Endothelial cell of umbilical vein (primary cell): ENCODE measurements at regions not wholly inside any gene's neighbourhood (a gene's known extent, or its start where the extent isn't known, plus 50 kb on each side); places are given as distances from the start of the nearest gene placed in this dataset.

ENCODE experiments used
- BruUV-seq: library from RNA; stranded (reverse); fragments of 400-500 nt; replicated peaks from 2 replicates; lab custom pipeline; 2021; lab: Mats Ljungman, UMichigan
- CTCF ChIA-PET: fragments of 300-600, 350-600 bp; sonication (Branson Sonifier 250); formaldehyde crosslinking; loops from one replicate; lab custom pipeline; 2021; ENCODE audit warnings: antibody characterized with exemption, inconsistent platforms; lab: Charles Lee
- POLR2A ChIA-PET: fragments of 300-600, 350-600 bp; sonication (Branson Sonifier 250); formaldehyde crosslinking; loops from one replicate; lab custom pipeline; 2021; ENCODE audit warnings: antibody characterized with exemption, inconsistent platforms; lab: Charles Lee
- DNase-seq: peaks from one replicate; pipeline ENCODE4 v3.0.0-alpha.2; 2011; ENCODE audit warnings: low read depth, low spot score
- FAIRE-seq: peaks from 2 replicates; lab custom pipeline; 2011; peaks lifted over from hg19 to GRCh38; lab: Jason Lieb, UNC
- H2AFZ ChIP-seq: 2 replicates; pipeline ENCODE4 v1.6.0; 2012; ENCODE audit warnings: low read depth, low read length, control low read depth, inconsistent platforms
- H3K27ac ChIP-seq: 2 replicates; pipeline ENCODE4 v1.5.1; 2011; ENCODE audit warnings: low read depth, mild to moderate bottlenecking, control low read depth, low read length, moderate library complexity; ENCODE audit not compliant: insufficient read depth
- H3K27me3 ChIP-seq, 2 experiments: 2 replicates each; pipeline versions ENCODE4 v1.6.0 to v1.6.1; 2011; ENCODE audit warnings: low read length in 2 of 2, mixed read lengths in 1 of 2; ENCODE audit not compliant: control insufficient read depth in 2 of 2, insufficient read depth in 2 of 2
- H3K36me3 ChIP-seq, 2 experiments: 2 replicates in 1 of 2; 3 replicates in 1 of 2; pipeline ENCODE4 v1.5.1; 2011; ENCODE audit warnings: low read length in 2 of 2, mild to moderate bottlenecking in 1 of 2, moderate library complexity in 1 of 2; ENCODE audit not compliant: control insufficient read depth in 2 of 2, insufficient read depth in 2 of 2; ENCODE audit errors: extremely low read depth in 1 of 2
- H3K4me1 ChIP-seq: 3 replicates; pipeline ENCODE4 v1.5.1; 2011; ENCODE audit warnings: mild to moderate bottlenecking, low read length; ENCODE audit not compliant: control insufficient read depth, insufficient read depth; ENCODE audit errors: extremely low read depth
- H3K4me2 ChIP-seq: 2 replicates; pipeline ENCODE4 v1.6.1; 2011; ENCODE audit warnings: low read length, control low read depth, mixed read lengths; ENCODE audit not compliant: insufficient read depth
- H3K4me3 ChIP-seq, 3 experiments: fragments of 200-600 bp in 1 of 3; sonication (generic), shearing (Covaris generic) in 1 of 3; replicated peaks in 1 of 3; 2 replicates each; pipeline ENCODE4 v1.5.1; 2011 to 2016; ENCODE audit warnings: control low read depth in 3 of 3, low read length in 3 of 3, mild to moderate bottlenecking in 2 of 3, inconsistent platforms in 1 of 3, low read depth in 1 of 3, moderate library complexity in 1 of 3; ENCODE audit not compliant: insufficient read depth in 1 of 3
- H3K79me2 ChIP-seq: 2 replicates; pipeline ENCODE4 v1.6.0; 2012; ENCODE audit warnings: low read length, inconsistent platforms; ENCODE audit not compliant: control insufficient read depth, insufficient read depth
- H3K9ac ChIP-seq: replicated peaks from 2 replicates; pipeline ENCODE3; 2011; ENCODE audit warnings: low read length, control low read depth; ENCODE audit not compliant: insufficient read depth; ENCODE audit errors: extremely low read depth
- H3K9me1 ChIP-seq: replicated peaks from 3 replicates; pipeline ENCODE4 v1.6.0; 2011; ENCODE audit warnings: mild to moderate bottlenecking, low read length; ENCODE audit not compliant: control insufficient read depth, insufficient read depth; ENCODE audit errors: extremely low read depth
- H3K9me3 ChIP-seq: replicated peaks from 2 replicates; pipeline ENCODE4 v1.5.1; 2012; ENCODE audit warnings: low read length, inconsistent platforms; ENCODE audit not compliant: control insufficient read depth, insufficient read depth
- H4K20me1 ChIP-seq: replicated peaks from 2 replicates; pipeline ENCODE3; 2011; ENCODE audit warnings: mild to moderate bottlenecking, low read length; ENCODE audit not compliant: control insufficient read depth, insufficient read depth; ENCODE audit errors: extremely low read depth
- CTCF ChIP-seq, 2 donors: IDR thresholded peaks; 1 replicate in 1 of 2; 2 replicates in 1 of 2; pipeline ENCODE4 v1.5.1; 2011; ENCODE audit warnings: low read length in 2 of 2, mild to moderate bottlenecking in 2 of 2, moderate library complexity in 2 of 2, control low read depth in 1 of 2, inconsistent platforms in 1 of 2, low read depth in 1 of 2; ENCODE audit not compliant: insufficient read depth in 1 of 2; ENCODE audit errors: extremely low read depth in 1 of 2
- EZH2 ChIP-seq: IDR thresholded peaks from 2 replicates; pipeline ENCODE4 v1.6.1; 2012; ENCODE audit warnings: borderline replicate concordance, low read depth, mild to moderate bottlenecking, moderate library complexity, low read length, inconsistent platforms; ENCODE audit not compliant: severe bottlenecking
- FOS ChIP-seq: IDR thresholded peaks from 2 replicates; pipeline ENCODE4 v1.6.1; 2011; ENCODE audit warnings: mild to moderate bottlenecking, low read length, moderate library complexity, borderline replicate concordance; ENCODE audit not compliant: insufficient read depth
- GATA2 ChIP-seq: IDR thresholded peaks from 2 replicates; pipeline ENCODE4 v1.7.0; 2011; ENCODE audit warnings: low read depth, mild to moderate bottlenecking, moderate library complexity, mixed read lengths, low read length; ENCODE audit not compliant: insufficient read length, insufficient read depth
- JUN ChIP-seq: IDR thresholded peaks from 2 replicates; pipeline ENCODE4 v1.6.1; 2011; ENCODE audit warnings: borderline replicate concordance, low read depth; ENCODE audit not compliant: insufficient read length, insufficient read depth
- MAX ChIP-seq: IDR thresholded peaks from 2 replicates; pipeline ENCODE4 v1.6.1; 2011; ENCODE audit not compliant: insufficient read depth, insufficient read length
- MYC ChIP-seq: IDR thresholded peaks from one replicate; pipeline ENCODE4 v1.6.1; 2011; ENCODE audit warnings: mild to moderate bottlenecking, low read depth, low read length
- POLR2A ChIP-seq: IDR thresholded peaks from 2 replicates; pipeline ENCODE4 v1.6.1; 2012; ENCODE audit warnings: low read depth, mild to moderate bottlenecking, control low read depth, low read length
- POLR2AphosphoS5 ChIP-seq: IDR thresholded peaks from 2 replicates; pipeline ENCODE4 v1.6.1; 2012; ENCODE audit warnings: low read depth, mild to moderate bottlenecking, control low read depth, low read length, moderate library complexity; ENCODE audit not compliant: insufficient read depth
- dilution Hi-C: fragments of 300-500 bp; cut with MboI; formaldehyde crosslinking; loops from one replicate; pipeline ENCODE4 v1.15.0; 2019; ENCODE audit warnings: low sequenced_read_pairs; ENCODE audit not compliant: extremely low pct_ligation_motif_present
- intact Hi-C: fragments of 100-400 bp; cut with micrococcal nuclease; formaldehyde crosslinking; loops from one replicate; pipeline ENCODE4 v1.10.0; 2022

- no peaks in the 10 kb centered on the region for H3K27me3 ChIP-seq
- no peak overlapping the region for H3K9ac ChIP-seq
- dilution Hi-C loops = no loop called here
- no peaks in the 10 kb centered on the region for H3K79me2 ChIP-seq
- H3K4me2 ChIP-seq = no peak overlapping the region
- FAIRE-seq (no peak), DNase-seq (no peak)
- CTCF ChIA-PET = no interaction called here
- no peak overlapping the region for H3K4me3 ChIP-seq
- H4K20me1 ChIP-seq = no peaks in the 10 kb centered on the region
- no peak overlapping the region for H2AFZ ChIP-seq
- no peak for TF ChIP-seq POLR2AphosphoS5
- TF ChIP-seq FOS = no peak
- TF ChIP-seq CTCF (IDR thresholded peaks at IDR 0.05; ENCODE audit: extremely low read depth in 1 of 2, insufficient read depth in 1 of 2, low read depth in 1 of 2, low read length in 2 of 2) = no peak
- no peak for TF ChIP-seq POLR2A
- no peak for TF ChIP-seq JUN
- no peak for TF ChIP-seq EZH2
- TF ChIP-seq MAX = no peak
- no peak for TF ChIP-seq MYC
- TF ChIP-seq GATA2 = no peak
- POLR2A ChIA-PET = no interaction called here
- H3K27ac ChIP-seq = no peak overlapping the region
- H3K9me3 ChIP-seq = no peaks in the 10 kb centered on the region
- H3K36me3 ChIP-seq = no peaks in the 10 kb centered on the region
- intact Hi-C loops = no loop called here
- no peaks in the 10 kb centered on the region for H3K9me1 ChIP-seq
- H3K4me1 ChIP-seq = no peaks in the 10 kb centered on the region
- BruUV-seq = no TSS peak
These were observed 760.0 kb upstream of the RIOK2 start for GRCh38 chr5:97943036-97943435.
